ENCODE measurements at regions not wholly inside any gene's neighbourhood (a gene's known extent, or its start where the extent isn't known, plus 50 kb on each side); places are given as distances from the start of the nearest gene placed in this dataset.
"Not testable (repeated sequence)": the region's sequence is repeated elsewhere in the genome, so short reads cannot be mapped to it uniquely, and the experiment has no call there.

- DNase-seq (ENCODE audit: low read depth in 2 of 2), result no peak
These were observed 700.9 kb downstream of the AACS start for GRCh38 chr12:125766091-125766490.

DNA sequence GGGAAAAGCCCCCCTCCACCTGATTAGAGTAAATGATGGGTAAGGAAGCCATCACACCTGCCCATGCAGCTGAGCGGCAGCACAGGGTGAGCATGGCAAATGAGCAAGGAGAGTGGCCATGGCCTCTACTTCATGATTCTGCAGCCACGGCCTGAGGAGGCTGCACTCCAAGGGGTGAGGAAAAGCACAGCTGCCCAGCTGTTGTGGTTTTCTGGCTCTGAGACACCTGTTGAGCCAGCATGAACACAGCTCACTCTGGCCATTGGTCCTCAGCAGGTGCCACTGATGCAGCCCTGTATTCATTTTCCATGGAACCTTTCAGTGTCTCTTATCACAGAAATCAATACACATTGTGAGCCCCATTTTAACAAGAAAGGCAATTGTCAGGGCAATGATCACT, 707.2 kb downstream of the AACS start:
- DNase-seq (ENCODE audit: low read depth in 2 of 2), result no peak

GRCh38 chr12:125773033-125773640, 707.9 kb downstream of the AACS start:
- DNase-seq (ENCODE audit: low read depth in 2 of 2), result no peak

- no peak for DNase-seq (ENCODE audit: low read depth in 2 of 2)
These were observed 710.3 kb downstream of the AACS start for GRCh38 chr12:125775507-125775906.

GRCh38 chr12:125776212-125776611, 711.0 kb downstream of the AACS start:
- DNase-seq (ENCODE audit: low read depth in 2 of 2), result no peak

DNA sequence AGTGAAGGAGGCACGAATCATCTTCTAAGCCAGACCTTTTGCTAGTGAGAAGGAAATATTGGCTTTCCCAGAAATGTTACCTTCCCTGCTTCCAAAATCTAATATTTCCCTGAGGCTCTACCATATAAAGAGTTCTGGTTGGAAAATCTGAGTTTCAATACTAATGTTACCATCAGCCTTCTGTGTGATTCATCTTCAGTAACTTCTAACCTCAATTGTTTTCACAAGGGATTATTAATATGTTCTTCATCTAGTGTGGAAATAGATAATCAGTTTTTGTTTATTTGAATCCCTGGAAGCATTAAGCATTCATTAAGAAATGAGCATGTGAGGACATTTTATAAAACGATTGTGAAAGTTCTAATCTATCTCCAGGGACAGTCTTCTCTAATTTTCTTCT, 720.9 kb downstream of the AACS start:
- DNase-seq (ENCODE audit: low read depth in 2 of 2), result no peak

DNA sequence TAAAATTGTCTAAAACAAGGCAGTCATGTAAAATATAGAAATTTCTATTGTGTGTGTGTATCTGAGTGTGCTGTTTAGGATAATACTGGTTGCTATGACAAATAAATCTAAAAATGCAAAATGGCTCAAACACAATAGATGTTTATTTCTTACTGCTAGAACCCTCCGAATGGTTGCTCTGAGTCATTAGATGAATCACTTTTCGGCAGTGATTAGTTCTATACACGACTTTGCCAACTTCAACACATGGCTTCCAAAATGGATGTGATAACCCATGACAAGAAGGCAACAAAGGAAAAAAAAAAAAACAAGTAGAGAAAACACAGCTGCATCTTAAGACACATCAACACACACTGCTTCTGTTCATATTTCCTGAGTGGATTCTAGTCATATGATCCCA, 729.2 kb downstream of the AACS start:
- no peak for DNase-seq (ENCODE audit: low read depth in 2 of 2)

- no peak for DNase-seq (ENCODE audit: low read depth in 2 of 2)
These were observed 732.4 kb downstream of the AACS start for GRCh38 chr12:125797421-125798175.

GRCh38 chr12:125804660-125805059, 739.4 kb downstream of the AACS start:
- DNase-seq (ENCODE audit: low read depth in 2 of 2), result no peak

GRCh38 chr12:125824276-125824675, 759.0 kb downstream of the AACS start:
- DNase-seq (ENCODE audit: low read depth in 2 of 2), result no peak

DNA sequence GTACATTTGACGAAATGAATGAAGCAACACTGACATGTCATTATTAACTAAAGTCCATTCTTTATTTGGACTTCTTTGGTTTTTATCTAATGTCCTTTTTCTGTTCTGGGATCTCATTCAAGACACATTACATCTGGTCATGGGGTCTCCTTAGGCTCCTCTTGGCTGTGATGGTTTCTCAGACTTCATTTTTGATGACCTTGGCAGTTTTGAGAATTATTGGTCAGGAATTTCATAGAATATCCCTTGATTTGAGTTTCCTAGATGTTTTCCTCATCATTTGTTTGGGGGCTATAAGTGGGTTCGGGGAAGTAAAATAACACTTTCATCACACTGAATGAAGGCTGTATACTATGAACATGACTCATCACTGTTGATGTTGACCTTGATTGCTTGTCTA, 770.6 kb downstream of the AACS start:
- DNase-seq (ENCODE audit: low read depth in 2 of 2), result no peak

DNA sequence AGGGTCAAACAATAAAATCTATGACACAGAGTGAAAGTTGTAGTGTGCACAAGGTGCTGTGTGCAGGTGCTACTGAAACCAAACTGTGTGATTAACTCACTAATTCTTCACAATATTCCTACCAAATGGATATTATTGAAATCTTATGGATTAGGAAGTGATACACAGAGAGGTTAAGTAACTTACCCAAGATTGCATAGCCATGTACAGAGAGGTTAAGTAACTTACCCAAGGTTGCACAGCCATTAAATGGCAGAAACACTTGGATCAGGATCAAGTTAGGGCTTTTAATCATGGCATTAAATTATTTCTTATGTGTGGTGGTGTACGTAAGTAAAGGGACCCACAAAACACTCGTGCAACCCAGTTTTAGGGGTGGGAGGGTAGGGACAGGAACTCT, 771.4 kb downstream of the AACS start:
- no peak for DNase-seq (ENCODE audit: low read depth in 2 of 2)

GRCh38 chr12:125841332-125841731, 776.1 kb downstream of the AACS start:
- DNase-seq (ENCODE audit: low read depth in 2 of 2), result no peak

GRCh38 chr12:125852116-125852515, 786.9 kb downstream of the AACS start:
- no peak for DNase-seq (ENCODE audit: low read depth in 2 of 2)

DNA sequence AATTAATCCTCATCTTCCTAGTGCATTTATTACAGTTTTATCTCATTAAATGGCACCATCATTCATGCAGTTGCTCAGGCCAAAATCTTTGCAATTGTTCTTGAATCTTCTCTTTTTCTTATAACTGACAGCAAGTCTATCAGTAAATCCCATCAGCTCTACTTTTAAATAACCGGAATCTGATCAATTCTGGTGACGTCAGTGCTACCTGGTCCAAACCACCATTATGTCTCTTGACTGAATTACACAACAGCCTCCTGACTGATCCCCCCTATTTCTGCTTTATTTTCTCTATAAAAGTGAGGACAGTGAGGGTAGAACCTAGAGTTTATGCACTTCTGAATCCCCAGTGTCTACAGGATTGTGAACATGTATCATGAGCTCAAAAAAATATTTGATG, 787.4 kb downstream of the AACS start:
- no peak for DNase-seq (ENCODE audit: low read depth in 2 of 2)

- no peak for DNase-seq (ENCODE audit: low read depth in 2 of 2)
These were observed 788.4 kb downstream of the AACS start for GRCh38 chr12:125853670-125854069.

DNA sequence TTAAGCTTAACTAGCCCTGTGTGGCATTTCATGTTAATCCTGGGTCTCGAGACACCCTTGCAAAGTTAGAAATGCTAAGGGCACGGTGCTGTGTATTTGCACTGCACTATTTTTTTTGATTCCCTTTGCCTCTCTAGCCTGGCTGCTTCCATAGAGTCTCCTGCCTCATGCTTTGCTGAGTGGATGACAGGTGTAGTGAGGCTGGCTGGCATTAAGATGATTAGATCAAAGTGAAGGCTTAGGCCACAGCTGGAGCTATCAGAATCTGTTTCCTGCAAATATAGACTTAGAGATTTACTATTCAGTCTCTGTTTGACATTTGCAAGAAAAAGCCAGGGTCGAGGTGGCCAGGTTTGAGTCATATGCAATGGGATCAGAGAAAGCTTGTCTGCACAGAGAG, 791.1 kb downstream of the AACS start:
- DNase-seq (ENCODE audit: low read depth in 2 of 2), result no peak

- DNase-seq (ENCODE audit: low read depth in 2 of 2), result no peak
These were observed 791.7 kb downstream of the AACS start for GRCh38 chr12:125856896-125857295.

DNA sequence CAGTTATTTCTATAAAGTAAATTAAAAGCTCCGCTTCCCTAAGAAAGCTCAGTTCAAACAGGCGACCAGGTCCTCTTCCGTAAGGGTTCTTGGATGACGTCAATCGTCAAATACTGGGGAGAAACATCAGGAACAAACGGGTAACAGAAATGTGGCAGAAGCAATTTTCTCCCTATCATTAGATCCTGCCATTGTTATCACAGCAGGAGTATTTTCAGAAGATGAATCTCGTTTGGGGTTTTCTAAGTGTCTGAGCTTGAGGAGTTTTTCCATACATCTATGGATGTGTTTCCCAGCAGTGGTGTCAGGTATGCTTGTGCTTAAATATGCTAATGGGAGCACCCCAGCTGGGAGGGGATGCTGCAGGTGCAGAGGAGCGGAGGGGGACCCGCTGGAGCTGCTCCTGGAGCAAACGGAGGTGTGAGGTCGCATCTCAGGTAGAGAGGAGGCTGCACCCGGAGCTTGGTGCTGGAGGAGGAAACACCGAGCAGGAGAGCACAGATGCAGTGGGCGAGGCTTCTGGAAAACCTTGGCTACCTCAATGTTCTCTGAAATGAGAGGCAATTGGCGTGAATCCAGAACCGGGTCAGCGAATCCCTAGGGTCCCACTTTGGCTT, 795.5 kb downstream of the AACS start:
- no peak for DNase-seq (ENCODE audit: low read depth in 2 of 2)

DNA sequence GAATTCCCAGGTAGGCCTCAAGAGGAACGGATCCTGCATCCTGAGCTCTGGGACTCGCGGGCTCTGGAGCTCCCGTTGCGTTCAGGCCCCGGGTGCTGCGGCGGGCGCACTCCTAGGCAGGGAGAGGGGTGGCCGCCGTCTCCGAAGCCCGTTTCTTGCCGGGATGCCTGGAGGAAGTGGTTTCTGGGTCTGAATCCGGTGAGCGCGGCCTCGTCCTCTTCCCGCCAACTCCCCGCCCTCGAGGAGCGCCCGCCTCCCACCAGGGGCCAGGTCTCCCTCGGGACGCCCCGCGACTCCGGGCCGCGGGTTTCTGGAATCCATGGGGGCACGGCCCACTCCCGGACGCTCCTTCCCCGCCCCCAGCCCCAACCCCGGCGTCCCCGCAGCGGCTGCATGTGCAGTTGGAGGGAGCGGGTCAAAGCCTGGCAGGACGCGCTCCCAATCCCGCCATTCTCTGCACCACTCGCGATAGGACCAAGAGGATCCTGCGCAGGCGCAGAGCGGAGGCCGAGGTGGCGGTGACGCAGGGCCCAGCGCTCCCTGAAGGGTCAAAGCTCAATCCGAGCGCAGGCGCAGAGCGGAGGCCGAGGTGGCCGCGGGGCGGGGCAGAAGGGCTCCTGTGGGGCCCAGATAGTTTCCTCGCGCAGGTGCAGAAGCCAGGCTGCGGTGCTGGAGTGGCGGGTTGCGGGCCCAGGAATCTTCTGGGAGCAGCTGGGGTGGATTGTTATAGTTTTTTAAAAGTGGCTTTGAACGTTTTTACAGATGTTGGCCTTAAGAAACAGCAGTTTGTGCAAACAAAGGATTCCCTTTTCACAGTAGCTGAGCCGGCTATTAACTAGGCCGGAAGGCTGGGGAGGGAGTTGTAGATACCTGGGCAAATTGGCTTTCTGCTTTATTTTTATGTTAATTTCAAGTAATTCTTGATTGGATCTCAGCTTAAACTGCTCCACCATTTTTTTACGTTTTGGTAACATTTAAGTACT, 796.4 kb downstream of the AACS start:
- DNase-seq (ENCODE audit: low read depth in 2 of 2), result no peak

GRCh38 chr12:125865236-125865635, 800.0 kb downstream of the AACS start:
- not testable (repeated sequence) for DNase-seq (ENCODE audit: low read depth in 2 of 2)

Data from lung microvascular endothelial cell (primary cell).